Endothelial cell of umbilical vein (primary cell): ENCODE measurements at regions not wholly inside any gene's neighbourhood (a gene's known extent, or its start where the extent isn't known, plus 50 kb on each side); places are given as distances from the start of the nearest gene placed in this dataset.

Experiments used
- BruUV-seq: library from RNA; stranded (reverse); fragments of 400-500 nt; replicated peaks from 2 replicates; lab custom pipeline; 2021; lab: Mats Ljungman, UMichigan
- CTCF ChIA-PET: fragments of 300-600, 350-600 bp; sonication (Branson Sonifier 250); formaldehyde crosslinking; loops from one replicate; lab custom pipeline; 2021; ENCODE audit warnings: antibody characterized with exemption, inconsistent platforms; lab: Charles Lee
- POLR2A ChIA-PET: fragments of 300-600, 350-600 bp; sonication (Branson Sonifier 250); formaldehyde crosslinking; loops from one replicate; lab custom pipeline; 2021; ENCODE audit warnings: antibody characterized with exemption, inconsistent platforms; lab: Charles Lee
- DNase-seq: peaks from one replicate; pipeline ENCODE4 v3.0.0-alpha.2; 2011; ENCODE audit warnings: low read depth, low spot score
- FAIRE-seq: peaks from 2 replicates; lab custom pipeline; 2011; peaks lifted over from hg19 to GRCh38; lab: Jason Lieb, UNC
- H2AFZ ChIP-seq: 2 replicates; pipeline ENCODE4 v1.6.0; 2012; ENCODE audit warnings: low read depth, low read length, control low read depth, inconsistent platforms
- H3K27ac ChIP-seq: 2 replicates; pipeline ENCODE4 v1.5.1; 2011; ENCODE audit warnings: low read depth, mild to moderate bottlenecking, control low read depth, low read length, moderate library complexity; ENCODE audit not compliant: insufficient read depth
- H3K27me3 ChIP-seq, 2 experiments: 2 replicates each; pipeline versions ENCODE4 v1.6.0 to v1.6.1; 2011; ENCODE audit warnings: low read length in 2 of 2, mixed read lengths in 1 of 2; ENCODE audit not compliant: control insufficient read depth in 2 of 2, insufficient read depth in 2 of 2
- H3K36me3 ChIP-seq, 2 experiments: 2 replicates in 1 of 2; 3 replicates in 1 of 2; pipeline ENCODE4 v1.5.1; 2011; ENCODE audit warnings: low read length in 2 of 2, mild to moderate bottlenecking in 1 of 2, moderate library complexity in 1 of 2; ENCODE audit not compliant: control insufficient read depth in 2 of 2, insufficient read depth in 2 of 2; ENCODE audit errors: extremely low read depth in 1 of 2
- H3K4me1 ChIP-seq: 3 replicates; pipeline ENCODE4 v1.5.1; 2011; ENCODE audit warnings: mild to moderate bottlenecking, low read length; ENCODE audit not compliant: control insufficient read depth, insufficient read depth; ENCODE audit errors: extremely low read depth
- H3K4me2 ChIP-seq: 2 replicates; pipeline ENCODE4 v1.6.1; 2011; ENCODE audit warnings: low read length, control low read depth, mixed read lengths; ENCODE audit not compliant: insufficient read depth
- H3K4me3 ChIP-seq, 3 experiments: fragments of 200-600 bp in 1 of 3; sonication (generic), shearing (Covaris generic) in 1 of 3; replicated peaks in 1 of 3; 2 replicates each; pipeline ENCODE4 v1.5.1; 2011 to 2016; ENCODE audit warnings: control low read depth in 3 of 3, low read length in 3 of 3, mild to moderate bottlenecking in 2 of 3, inconsistent platforms in 1 of 3, low read depth in 1 of 3, moderate library complexity in 1 of 3; ENCODE audit not compliant: insufficient read depth in 1 of 3
- H3K79me2 ChIP-seq: 2 replicates; pipeline ENCODE4 v1.6.0; 2012; ENCODE audit warnings: low read length, inconsistent platforms; ENCODE audit not compliant: control insufficient read depth, insufficient read depth
- H3K9ac ChIP-seq: replicated peaks from 2 replicates; pipeline ENCODE3; 2011; ENCODE audit warnings: low read length, control low read depth; ENCODE audit not compliant: insufficient read depth; ENCODE audit errors: extremely low read depth
- H3K9me1 ChIP-seq: replicated peaks from 3 replicates; pipeline ENCODE4 v1.6.0; 2011; ENCODE audit warnings: mild to moderate bottlenecking, low read length; ENCODE audit not compliant: control insufficient read depth, insufficient read depth; ENCODE audit errors: extremely low read depth
- H3K9me3 ChIP-seq: replicated peaks from 2 replicates; pipeline ENCODE4 v1.5.1; 2012; ENCODE audit warnings: low read length, inconsistent platforms; ENCODE audit not compliant: control insufficient read depth, insufficient read depth
- H4K20me1 ChIP-seq: replicated peaks from 2 replicates; pipeline ENCODE3; 2011; ENCODE audit warnings: mild to moderate bottlenecking, low read length; ENCODE audit not compliant: control insufficient read depth, insufficient read depth; ENCODE audit errors: extremely low read depth
- EZH2 ChIP-seq: IDR thresholded peaks from 2 replicates; pipeline ENCODE4 v1.6.1; 2012; ENCODE audit warnings: borderline replicate concordance, low read depth, mild to moderate bottlenecking, moderate library complexity, low read length, inconsistent platforms; ENCODE audit not compliant: severe bottlenecking
- FOS ChIP-seq: IDR thresholded peaks from 2 replicates; pipeline ENCODE4 v1.6.1; 2011; ENCODE audit warnings: mild to moderate bottlenecking, low read length, moderate library complexity, borderline replicate concordance; ENCODE audit not compliant: insufficient read depth
- GATA2 ChIP-seq: IDR thresholded peaks from 2 replicates; pipeline ENCODE4 v1.7.0; 2011; ENCODE audit warnings: low read depth, mild to moderate bottlenecking, moderate library complexity, mixed read lengths, low read length; ENCODE audit not compliant: insufficient read length, insufficient read depth
- JUN ChIP-seq: IDR thresholded peaks from 2 replicates; pipeline ENCODE4 v1.6.1; 2011; ENCODE audit warnings: borderline replicate concordance, low read depth; ENCODE audit not compliant: insufficient read length, insufficient read depth
- MYC ChIP-seq: IDR thresholded peaks from one replicate; pipeline ENCODE4 v1.6.1; 2011; ENCODE audit warnings: mild to moderate bottlenecking, low read depth, low read length
- POLR2A ChIP-seq: IDR thresholded peaks from 2 replicates; pipeline ENCODE4 v1.6.1; 2012; ENCODE audit warnings: low read depth, mild to moderate bottlenecking, control low read depth, low read length
- POLR2AphosphoS5 ChIP-seq: IDR thresholded peaks from 2 replicates; pipeline ENCODE4 v1.6.1; 2012; ENCODE audit warnings: low read depth, mild to moderate bottlenecking, control low read depth, low read length, moderate library complexity; ENCODE audit not compliant: insufficient read depth
- dilution Hi-C: fragments of 300-500 bp; cut with MboI; formaldehyde crosslinking; loops from one replicate; pipeline ENCODE4 v1.15.0; 2019; ENCODE audit warnings: low sequenced_read_pairs; ENCODE audit not compliant: extremely low pct_ligation_motif_present
- intact Hi-C: fragments of 100-400 bp; cut with micrococcal nuclease; formaldehyde crosslinking; loops from one replicate; pipeline ENCODE4 v1.10.0; 2022
- TF ChIP-seq, protein P1 (sequence below), 2 donors: IDR thresholded peaks; 1 replicate in 1 of 2; 2 replicates in 1 of 2; pipeline ENCODE4 v1.5.1; 2011; ENCODE audit warnings: low read length in 2 of 2, mild to moderate bottlenecking in 2 of 2, moderate library complexity in 2 of 2, control low read depth in 1 of 2, inconsistent platforms in 1 of 2, low read depth in 1 of 2; ENCODE audit not compliant: insufficient read depth in 1 of 2; ENCODE audit errors: extremely low read depth in 1 of 2
- TF ChIP-seq, protein P2 (sequence below): IDR thresholded peaks from 2 replicates; pipeline ENCODE4 v1.6.1; 2011; ENCODE audit not compliant: insufficient read depth, insufficient read length

DNA sequence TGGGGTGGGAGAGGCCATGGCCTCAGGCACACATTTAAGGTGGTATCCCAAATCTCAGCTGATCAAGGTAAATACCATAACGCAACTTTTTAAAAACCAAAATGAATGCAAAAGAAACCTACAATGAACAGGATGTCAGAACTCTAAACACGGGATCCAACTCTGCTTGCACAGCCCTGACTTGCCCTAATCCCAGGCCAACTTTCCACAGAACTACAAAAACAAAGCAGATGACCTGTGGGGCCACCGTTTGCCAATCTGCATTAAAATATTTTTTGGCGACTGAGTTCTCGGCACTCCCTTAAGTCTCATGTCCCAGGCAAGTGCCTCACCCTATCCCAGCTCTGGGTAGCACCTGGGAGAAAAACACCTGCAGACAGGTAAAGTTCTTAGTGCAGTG lies 110.5 kb downstream of the ZFP64 start:
- H3K36me3 ChIP-seq, result peaks cover 3 to 11% of the 10 kb centered on the region in 2 experiments
- intact Hi-C loops, result loop anchor here (5.0 kb wide), 2 partner anchors 114 to 709 kb away; no protein-coding TSS in a partner anchor
- DNase-seq, result no peak
- ChIA-PET CTCF (interaction anchor here (1.4 to 5.5 kb wide), 7 partner anchors 23 to 1094 kb away, joined by 4 to 47 read pairs (median 5); partner anchors contain the start of gene SALL4), POLR2A (interaction anchor here (0.6 kb wide), 1 partner anchor 486 kb away, joined by 5 read pairs; no protein-coding TSS in a partner anchor)
- no peak for FAIRE-seq
- no peak overlapping the region for H3K9ac ChIP-seq
- H3K79me2 ChIP-seq, result no peaks in the 10 kb centered on the region
- dilution Hi-C loops, result no loop called here
- H3K4me2 ChIP-seq, result no peak overlapping the region
- H3K27ac ChIP-seq, result no peak overlapping the region
- no peaks in the 10 kb centered on the region for H4K20me1 ChIP-seq
- no peak overlapping the region for H2AFZ ChIP-seq
- no peaks in the 10 kb centered on the region for H3K9me1 ChIP-seq
- H3K27me3 ChIP-seq, result no peaks in the 10 kb centered on the region
- no TSS peak for BruUV-seq
- TF ChIP-seq GATA2 (no peak), FOS (no peak), POLR2AphosphoS5 (no peak), MYC (no peak), POLR2A (no peak), EZH2 (no peak), JUN (no peak)
- TF ChIP-seq, protein P1, sequence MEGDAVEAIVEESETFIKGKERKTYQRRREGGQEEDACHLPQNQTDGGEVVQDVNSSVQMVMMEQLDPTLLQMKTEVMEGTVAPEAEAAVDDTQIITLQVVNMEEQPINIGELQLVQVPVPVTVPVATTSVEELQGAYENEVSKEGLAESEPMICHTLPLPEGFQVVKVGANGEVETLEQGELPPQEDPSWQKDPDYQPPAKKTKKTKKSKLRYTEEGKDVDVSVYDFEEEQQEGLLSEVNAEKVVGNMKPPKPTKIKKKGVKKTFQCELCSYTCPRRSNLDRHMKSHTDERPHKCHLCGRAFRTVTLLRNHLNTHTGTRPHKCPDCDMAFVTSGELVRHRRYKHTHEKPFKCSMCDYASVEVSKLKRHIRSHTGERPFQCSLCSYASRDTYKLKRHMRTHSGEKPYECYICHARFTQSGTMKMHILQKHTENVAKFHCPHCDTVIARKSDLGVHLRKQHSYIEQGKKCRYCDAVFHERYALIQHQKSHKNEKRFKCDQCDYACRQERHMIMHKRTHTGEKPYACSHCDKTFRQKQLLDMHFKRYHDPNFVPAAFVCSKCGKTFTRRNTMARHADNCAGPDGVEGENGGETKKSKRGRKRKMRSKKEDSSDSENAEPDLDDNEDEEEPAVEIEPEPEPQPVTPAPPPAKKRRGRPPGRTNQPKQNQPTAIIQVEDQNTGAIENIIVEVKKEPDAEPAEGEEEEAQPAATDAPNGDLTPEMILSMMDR (IDR thresholded peaks at IDR 0.05; ENCODE audit: extremely low read depth in 1 of 2, insufficient read depth in 1 of 2, low read depth in 1 of 2, low read length in 2 of 2), result no peak
- TF ChIP-seq, protein P2, sequence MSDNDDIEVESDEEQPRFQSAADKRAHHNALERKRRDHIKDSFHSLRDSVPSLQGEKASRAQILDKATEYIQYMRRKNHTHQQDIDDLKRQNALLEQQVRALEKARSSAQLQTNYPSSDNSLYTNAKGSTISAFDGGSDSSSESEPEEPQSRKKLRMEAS, result no peak
- H3K4me1 ChIP-seq, result no peaks in the 10 kb centered on the region
- no peaks in the 10 kb centered on the region for H3K9me3 ChIP-seq
- H3K4me3 ChIP-seq, result no peak overlapping the region
